ENCODE measurements at regions not wholly inside any gene's neighbourhood (a gene's known extent, or its start where the extent isn't known, plus 50 kb on each side); places are given as distances from the start of the nearest gene placed in this dataset.

DNA sequence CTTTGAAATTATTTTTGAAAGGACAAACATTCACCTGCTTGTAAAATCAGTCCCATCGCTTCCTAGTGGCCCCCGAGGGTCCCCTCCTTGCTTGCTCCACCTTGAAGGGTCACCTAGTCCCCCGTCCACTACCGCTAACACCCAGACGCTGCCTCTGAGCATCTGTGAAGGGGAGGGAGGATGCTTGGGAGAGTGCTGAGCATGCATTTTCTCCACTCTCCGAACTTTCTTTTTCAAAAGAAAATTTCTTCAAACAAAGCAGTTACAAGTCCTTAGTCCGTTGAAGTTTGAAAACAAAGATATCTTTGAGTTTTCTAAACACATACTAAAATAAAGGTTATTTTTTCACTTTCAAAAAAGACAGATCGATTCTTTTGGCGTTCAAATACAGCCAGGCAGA, 224.3 kb upstream of the ARID1B start:
- Mint-ChIP-seq H3K36me3 (ENCODE audit: low read depth) (no peaks in the 10 kb centered on the region), H3K4me3 (no peak overlapping the region), H3K4me1 (ENCODE audit: low read depth) (no peaks in the 10 kb centered on the region), H3K27me3 (ENCODE audit: low read depth) (no peaks in the 10 kb centered on the region), H3K9me3 (no peaks in the 10 kb centered on the region), H3K27ac (no peak overlapping the region)
- no peak for DNase-seq (ENCODE audit: low spot score)

- Mint-ChIP-seq H3K27me3 (ENCODE audit: low read depth) (no peaks in the 10 kb centered on the region), H3K4me3 (no peak overlapping the region), H3K36me3 (ENCODE audit: low read depth) (no peaks in the 10 kb centered on the region), H3K4me1 (ENCODE audit: low read depth) (no peaks in the 10 kb centered on the region), H3K27ac (no peak overlapping the region), H3K9me3 (no peaks in the 10 kb centered on the region)
- DNase-seq (ENCODE audit: low spot score), result no peak
These were observed 226.2 kb upstream of the ARID1B start for GRCh38 chr6:156550949-156551348.

DNA sequence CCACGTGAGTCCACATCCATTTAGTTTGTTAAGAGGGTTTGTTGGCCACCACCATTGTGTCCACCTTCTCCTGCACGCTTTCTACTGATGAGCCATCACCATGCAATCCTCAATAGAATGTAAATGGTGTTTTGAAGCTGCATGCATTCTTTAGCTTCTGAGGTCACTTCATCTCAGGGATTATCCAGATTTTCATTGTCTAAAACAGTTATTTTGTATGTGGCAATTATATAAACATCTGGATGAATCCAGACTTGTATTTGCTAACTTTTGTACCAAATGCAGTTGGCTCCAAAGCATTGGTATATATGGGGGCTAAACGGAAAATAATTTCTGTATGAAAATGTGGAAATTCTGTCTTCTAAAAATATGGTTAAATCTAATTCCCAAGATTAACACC, 231.2 kb upstream of the ARID1B start:
- no peak for DNase-seq (ENCODE audit: low spot score)
- Mint-ChIP-seq H3K36me3 (ENCODE audit: low read depth) (no peaks in the 10 kb centered on the region), H3K9me3 (no peaks in the 10 kb centered on the region), H3K27ac (no peak overlapping the region), H3K4me1 (ENCODE audit: low read depth) (no peaks in the 10 kb centered on the region), H3K4me3 (no peak overlapping the region), H3K27me3 (ENCODE audit: low read depth) (no peaks in the 10 kb centered on the region)

- Mint-ChIP-seq H3K27ac (no peak overlapping the region), H3K4me1 (ENCODE audit: low read depth) (no peaks in the 10 kb centered on the region), H3K27me3 (ENCODE audit: low read depth) (no peaks in the 10 kb centered on the region), H3K36me3 (ENCODE audit: low read depth) (no peaks in the 10 kb centered on the region), H3K9me3 (no peaks in the 10 kb centered on the region), H3K4me3 (no peak overlapping the region)
- no peak for DNase-seq (ENCODE audit: low spot score)
These were observed 232.2 kb upstream of the ARID1B start for GRCh38 chr6:156545021-156545420.

DNA sequence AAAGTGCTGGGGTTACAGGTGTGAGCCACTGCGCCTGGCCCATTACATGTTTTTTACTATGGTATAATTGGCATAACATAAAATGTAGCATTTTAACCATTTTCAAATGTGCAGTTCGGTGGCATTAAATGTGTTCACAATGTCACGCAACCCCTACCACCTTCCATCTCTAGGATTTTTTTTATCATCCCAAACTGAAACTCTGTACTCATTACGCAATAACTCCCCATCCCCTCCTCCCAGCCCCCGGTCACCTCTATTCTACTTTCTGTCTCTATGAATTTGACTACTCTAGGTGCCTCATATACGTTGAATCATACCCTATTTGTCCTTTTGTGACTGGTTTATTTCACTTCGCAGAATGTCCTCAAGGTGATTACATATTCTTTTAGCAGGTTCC, 233.1 kb upstream of the ARID1B start:
- Mint-ChIP-seq H3K4me1 (ENCODE audit: low read depth) (no peaks in the 10 kb centered on the region), H3K4me3 (no peak overlapping the region), H3K9me3 (no peaks in the 10 kb centered on the region), H3K27me3 (ENCODE audit: low read depth) (no peaks in the 10 kb centered on the region), H3K27ac (no peak overlapping the region), H3K36me3 (ENCODE audit: low read depth) (no peaks in the 10 kb centered on the region)
- DNase-seq (ENCODE audit: low spot score), result no peak

DNA sequence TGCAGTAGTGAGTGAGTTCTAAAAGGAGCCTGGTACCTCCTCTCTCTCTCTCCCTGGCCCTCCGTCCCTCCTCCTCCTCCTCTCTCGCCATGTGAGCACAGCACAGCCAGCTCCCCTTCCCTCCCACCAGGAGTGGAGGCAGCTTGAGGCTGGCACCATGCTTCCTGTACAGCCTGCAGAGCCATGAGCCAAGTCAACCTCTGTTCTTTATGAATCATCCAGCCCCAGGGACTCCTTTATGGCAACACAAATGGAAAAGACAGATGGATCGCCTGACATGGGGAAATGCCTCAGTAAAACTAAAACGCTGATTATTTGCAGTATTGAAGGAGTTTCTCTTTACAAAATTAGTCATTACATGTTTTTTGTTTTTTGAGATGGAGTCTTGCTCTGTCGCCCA, 233.7 kb upstream of the ARID1B start:
- DNase-seq (ENCODE audit: low spot score), result no peak
- Mint-ChIP-seq H3K27ac (no peak overlapping the region), H3K27me3 (ENCODE audit: low read depth) (no peaks in the 10 kb centered on the region), H3K4me3 (no peak overlapping the region), H3K9me3 (no peaks in the 10 kb centered on the region), H3K36me3 (ENCODE audit: low read depth) (no peaks in the 10 kb centered on the region), H3K4me1 (ENCODE audit: low read depth) (no peaks in the 10 kb centered on the region)

- Mint-ChIP-seq H3K9me3 (no peaks in the 10 kb centered on the region), H3K36me3 (ENCODE audit: low read depth) (no peaks in the 10 kb centered on the region), H3K4me3 (no peak overlapping the region), H3K27me3 (ENCODE audit: low read depth) (no peaks in the 10 kb centered on the region), H3K27ac (no peak overlapping the region), H3K4me1 (ENCODE audit: low read depth) (no peaks in the 10 kb centered on the region)
- no peak for DNase-seq (ENCODE audit: low spot score)
These were observed 238.1 kb upstream of the ARID1B start for GRCh38 chr6:156538875-156539660.

GRCh38 chr6:156534594-156534993, 242.6 kb upstream of the ARID1B start:
- no peaks in the 10 kb centered on the region for H3K36me3 Mint-ChIP-seq (ENCODE audit: low read depth)
- no peak for DNase-seq (ENCODE audit: low spot score)
- H3K9me3 Mint-ChIP-seq, result no peaks in the 10 kb centered on the region
- H3K4me3 Mint-ChIP-seq, result no peak overlapping the region
- no peaks in the 10 kb centered on the region for H3K4me1 Mint-ChIP-seq (ENCODE audit: low read depth)
- H3K27me3 Mint-ChIP-seq (ENCODE audit: low read depth), result peaks cover 2% of the 10 kb centered on the region
- H3K27ac Mint-ChIP-seq, result no peak overlapping the region

GRCh38 chr6:156533872-156534524, 243.2 kb upstream of the ARID1B start:
- Mint-ChIP-seq H3K4me1 (ENCODE audit: low read depth) (no peaks in the 10 kb centered on the region), H3K36me3 (ENCODE audit: low read depth) (no peaks in the 10 kb centered on the region), H3K4me3 (no peak overlapping the region), H3K27me3 (ENCODE audit: low read depth) (peaks cover 2% of the 10 kb centered on the region), H3K9me3 (no peaks in the 10 kb centered on the region), H3K27ac (no peak overlapping the region)
- no peak for DNase-seq (ENCODE audit: low spot score)

GRCh38 chr6:156526081-156526480, 251.1 kb upstream of the ARID1B start:
- Mint-ChIP-seq H3K4me1 (ENCODE audit: low read depth) (no peaks in the 10 kb centered on the region), H3K9me3 (no peaks in the 10 kb centered on the region), H3K27me3 (ENCODE audit: low read depth) (peaks cover 2% of the 10 kb centered on the region), H3K4me3 (no peak overlapping the region), H3K36me3 (ENCODE audit: low read depth) (no peaks in the 10 kb centered on the region), H3K27ac (no peak overlapping the region)
- DNase-seq (ENCODE audit: low spot score), result no peak

GRCh38 chr6:156525541-156525940, 251.6 kb upstream of the ARID1B start:
- Mint-ChIP-seq H3K4me3 (no peak overlapping the region), H3K27ac (no peak overlapping the region), H3K36me3 (ENCODE audit: low read depth) (no peaks in the 10 kb centered on the region), H3K9me3 (no peaks in the 10 kb centered on the region), H3K27me3 (ENCODE audit: low read depth) (peaks cover 2% of the 10 kb centered on the region), H3K4me1 (ENCODE audit: low read depth) (no peaks in the 10 kb centered on the region)
- DNase-seq (ENCODE audit: low spot score), result no peak

DNA sequence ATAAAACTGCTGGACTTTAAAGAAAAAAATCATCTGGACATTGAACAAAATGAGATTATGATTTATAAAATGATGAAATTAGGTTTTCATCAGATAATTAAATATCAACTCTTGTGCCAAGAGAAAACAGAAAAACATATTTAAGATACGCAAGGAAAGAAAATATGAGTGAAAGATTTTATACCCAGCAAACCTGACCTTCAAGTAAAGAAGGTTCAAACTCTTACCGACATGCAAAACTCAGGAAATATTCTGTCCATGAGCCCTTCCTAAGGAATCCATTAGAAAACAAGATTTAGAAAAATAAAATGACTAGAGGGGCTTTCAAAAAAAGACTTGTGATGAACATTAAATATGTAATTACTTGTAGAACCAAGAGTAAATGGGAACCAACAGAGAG, 257.2 kb upstream of the ARID1B start:
- no peak for DNase-seq (ENCODE audit: low spot score)

GRCh38 chr6:156517088-156517487, 260.1 kb upstream of the ARID1B start:
- DNase-seq (ENCODE audit: low spot score), result no peak
- Mint-ChIP-seq H3K4me1 (ENCODE audit: low read depth) (no peaks in the 10 kb centered on the region), H3K4me3 (no peak overlapping the region), H3K27me3 (ENCODE audit: low read depth) (no peaks in the 10 kb centered on the region), H3K27ac (no peak overlapping the region), H3K9me3 (peaks cover 20% of the 10 kb centered on the region), H3K36me3 (ENCODE audit: low read depth) (no peaks in the 10 kb centered on the region)

More for the DNA sequence above, 257.2 kb upstream of the ARID1B start:
- Mint-ChIP-seq H3K4me3 (no peak overlapping the region), H3K36me3 (ENCODE audit: low read depth) (no peaks in the 10 kb centered on the region), H3K27ac (no peak overlapping the region), H3K27me3 (ENCODE audit: low read depth) (no peaks in the 10 kb centered on the region), H3K9me3 (peaks cover 20% of the 10 kb centered on the region), H3K4me1 (ENCODE audit: low read depth) (no peaks in the 10 kb centered on the region)

GRCh38 chr6:156515242-156515641, 261.9 kb upstream of the ARID1B start:
- H3K9me3 Mint-ChIP-seq, result peaks cover 19% of the 10 kb centered on the region
- DNase-seq (ENCODE audit: low spot score), result no peak
- H3K36me3 Mint-ChIP-seq (ENCODE audit: low read depth), result no peaks in the 10 kb centered on the region
- H3K27ac Mint-ChIP-seq, result no peak overlapping the region
- no peak overlapping the region for H3K4me3 Mint-ChIP-seq
- H3K4me1 Mint-ChIP-seq (ENCODE audit: low read depth), result no peaks in the 10 kb centered on the region
- peaks cover 2% of the 10 kb centered on the region for H3K27me3 Mint-ChIP-seq (ENCODE audit: low read depth)

GRCh38 chr6:156513504-156513903, 263.7 kb upstream of the ARID1B start:
- H3K9me3 Mint-ChIP-seq, result peaks cover 8% of the 10 kb centered on the region
- H3K27ac Mint-ChIP-seq, result no peak overlapping the region
- peaks cover 2% of the 10 kb centered on the region for H3K27me3 Mint-ChIP-seq (ENCODE audit: low read depth)
- no peak overlapping the region for H3K4me3 Mint-ChIP-seq
- H3K36me3 Mint-ChIP-seq (ENCODE audit: low read depth), result no peaks in the 10 kb centered on the region
- no peak for DNase-seq (ENCODE audit: low spot score)
- H3K4me1 Mint-ChIP-seq (ENCODE audit: low read depth), result no peaks in the 10 kb centered on the region
